HG03439 (cell line): ENCODE measurements at regions not wholly inside any gene's neighbourhood (a gene's known extent, or its start where the extent isn't known, plus 50 kb on each side); places are given as distances from the start of the nearest gene placed in this dataset.
"Not testable (repeated sequence)": the region's sequence is repeated elsewhere in the genome, so short reads cannot be mapped to it uniquely, and the experiment has no call there.

Source experiments
- ATAC-seq: cut with Tn5 transposase; IDR thresholded peaks from one replicate; pipeline ENCODE4 v1.9.1; 2021; ENCODE audit warnings: mild to moderate bottlenecking, moderate library complexity; ENCODE audit not compliant: unreplicated experiment

DNA sequence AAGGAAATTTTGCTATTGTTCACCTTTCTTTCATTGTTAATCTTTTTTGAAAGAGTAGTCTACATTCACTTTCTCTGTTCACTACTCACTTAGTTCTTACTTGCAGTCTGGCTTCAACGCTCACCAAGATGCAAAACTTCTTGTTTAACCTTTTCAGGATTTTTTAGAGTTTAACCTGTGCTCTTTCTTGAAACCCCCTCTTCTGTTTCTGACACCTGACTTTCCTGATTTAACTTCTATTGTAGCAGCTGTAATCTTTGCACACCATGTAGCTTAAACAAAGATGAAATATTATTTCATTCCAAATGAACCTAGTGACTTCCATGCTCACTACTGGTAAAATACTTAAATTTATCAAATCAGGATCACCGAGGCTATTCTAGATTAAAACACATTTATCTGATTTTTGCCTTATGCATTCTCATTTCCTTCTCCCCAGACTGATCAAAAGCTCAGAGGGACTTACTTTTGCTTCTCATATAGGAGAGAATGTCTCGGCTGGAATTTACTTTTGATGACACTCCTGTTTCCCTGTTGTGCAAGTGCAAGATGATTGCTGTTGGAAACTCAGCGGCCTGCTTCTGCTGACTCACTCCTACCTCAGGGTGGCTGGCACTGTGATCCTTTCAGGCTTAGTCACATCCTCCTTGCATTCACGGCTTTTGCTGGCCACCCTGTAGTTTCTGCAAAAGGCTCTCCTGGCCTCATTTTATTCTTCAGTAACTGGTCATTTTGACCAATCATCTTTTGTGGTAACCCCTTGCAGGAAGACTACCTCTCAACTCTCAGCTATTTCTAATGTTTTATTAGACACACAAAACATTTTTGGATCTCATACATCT, 109.3 kb upstream of the IFNE start:
- ATAC-seq, result no peak

- ATAC-seq, result no peak
These were observed 109.9 kb upstream of the IFNE start for GRCh38 chr9:21592063-21592338.

GRCh38 chr9:21597284-21597683, 115.2 kb upstream of the IFNE start:
- no peak for ATAC-seq

GRCh38 chr9:21598749-21599148, 116.6 kb upstream of the IFNE start:
- no peak for ATAC-seq

GRCh38 chr9:21605489-21605931, 123.4 kb upstream of the IFNE start:
- ATAC-seq, result no peak

GRCh38 chr9:21607576-21607975, 125.5 kb upstream of the IFNE start:
- no peak for ATAC-seq

DNA sequence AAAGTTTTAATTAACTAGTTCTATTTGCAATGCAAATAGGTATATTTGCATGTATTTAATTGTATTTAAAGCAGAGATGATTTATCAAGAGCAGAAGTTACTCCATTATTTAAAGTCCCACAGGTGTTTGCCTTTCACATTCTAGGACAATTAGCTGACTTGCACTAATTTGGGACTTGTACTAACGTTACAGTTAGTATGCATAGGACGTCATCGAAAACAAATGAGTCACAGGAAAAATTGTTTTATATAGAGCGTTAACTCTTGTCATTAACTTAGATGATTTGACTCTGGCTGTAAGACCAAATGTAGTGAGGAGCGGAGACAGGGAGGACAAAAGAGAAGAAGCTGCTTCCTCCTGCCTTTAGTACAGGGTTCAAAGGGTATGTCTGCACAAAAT, 126.1 kb upstream of the IFNE start:
- ATAC-seq, result no peak

DNA sequence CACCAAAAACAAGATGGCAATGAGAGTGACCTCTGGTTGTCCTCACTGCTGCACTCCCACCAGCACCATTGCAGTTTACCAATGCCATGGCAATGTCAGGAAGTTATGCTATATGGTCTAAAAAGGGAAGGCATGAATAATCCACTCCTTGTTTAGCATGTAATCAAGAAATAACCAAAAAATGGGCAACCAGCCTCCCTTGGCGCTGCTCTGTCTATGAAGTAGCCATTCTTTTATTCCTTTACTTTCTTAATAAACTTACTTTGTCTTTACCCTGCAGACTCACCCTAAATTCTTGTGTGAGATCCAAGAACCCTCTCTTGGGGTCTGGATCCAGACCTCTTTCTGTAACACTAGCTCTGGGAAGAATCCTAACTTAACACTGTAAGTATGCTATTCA, 127.4 kb upstream of the IFNE start:
- no peak for ATAC-seq

DNA sequence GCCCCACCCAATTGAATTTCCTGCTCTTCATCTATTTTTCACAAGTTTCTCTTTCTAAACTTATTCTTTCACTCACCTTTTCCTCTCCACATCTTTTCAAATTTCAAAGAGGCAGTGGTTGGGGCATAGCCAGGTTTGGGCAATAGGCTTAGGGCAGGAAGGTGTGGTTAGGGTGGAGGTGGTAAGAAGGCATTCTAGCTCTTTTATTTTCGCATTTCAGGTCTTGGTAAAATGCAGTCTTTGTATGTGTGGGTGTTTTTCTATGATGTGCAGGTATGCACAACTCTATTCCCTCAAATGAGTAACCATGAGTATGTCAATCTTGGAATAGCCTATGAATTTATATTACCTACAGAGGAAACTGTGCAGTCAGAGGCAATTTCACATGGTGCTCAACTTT, 129.8 kb upstream of the IFNE start:
- no peak for ATAC-seq

DNA sequence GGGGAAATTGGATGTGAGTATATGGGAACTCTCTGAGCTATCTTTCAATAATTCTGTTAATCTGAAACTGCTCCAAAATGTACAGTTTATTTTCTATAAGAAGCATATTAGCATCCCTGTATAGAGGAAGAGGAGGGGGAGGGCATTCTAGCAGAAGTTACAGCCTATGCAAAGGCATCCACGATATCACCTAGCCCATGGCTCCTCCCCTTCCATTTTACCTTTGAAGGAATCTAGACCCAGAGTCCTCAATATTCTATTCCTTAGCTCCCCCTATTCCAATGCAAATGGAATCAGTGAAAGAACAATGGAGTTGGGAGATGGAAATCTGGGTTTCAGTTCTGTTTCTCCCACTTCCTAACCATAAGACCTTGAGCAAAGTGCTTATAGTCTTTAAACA, 132.9 kb upstream of the IFNE start:
- ATAC-seq, result no peak

GRCh38 chr9:21615446-21615845, 133.3 kb upstream of the IFNE start:
- ATAC-seq, result no peak

GRCh38 chr9:21616082-21616778, 134.1 kb upstream of the IFNE start:
- no peak for ATAC-seq

- ATAC-seq, result no peak
These were observed 142.8 kb upstream of the IFNE start for GRCh38 chr9:21624675-21625644.

GRCh38 chr9:21626493-21626892, 144.4 kb upstream of the IFNE start:
- no peak for ATAC-seq

DNA sequence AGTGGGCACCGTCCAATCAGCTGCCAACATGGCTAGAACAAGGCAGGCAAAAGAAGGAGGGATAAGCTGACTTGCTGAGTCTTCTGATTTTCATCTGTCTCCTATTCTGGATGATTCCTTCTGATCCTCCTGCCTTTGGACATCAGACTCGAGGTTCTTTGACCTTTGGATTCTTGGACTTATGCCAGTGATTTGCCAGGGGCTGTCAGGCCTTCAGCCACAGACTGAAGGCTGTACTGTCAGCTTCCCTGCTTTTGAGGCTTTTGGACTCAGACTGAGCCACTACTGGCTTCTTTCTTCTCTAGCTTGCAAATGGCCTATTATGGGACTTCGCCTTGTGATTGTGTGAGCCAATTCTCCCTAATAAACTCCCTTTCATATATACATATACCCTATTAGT, 146.8 kb upstream of the IFNE start:
- ATAC-seq, result not testable (repeated sequence)

- no peak for ATAC-seq
These were observed 152.8 kb upstream of the IFNE start for GRCh38 chr9:21634951-21635350.

GRCh38 chr9:21638104-21638503, 156.0 kb upstream of the IFNE start:
- ATAC-seq, result no peak

GRCh38 chr9:21653091-21653490, 149.3 kb upstream of the MTAP start:
- no peak for ATAC-seq

DNA sequence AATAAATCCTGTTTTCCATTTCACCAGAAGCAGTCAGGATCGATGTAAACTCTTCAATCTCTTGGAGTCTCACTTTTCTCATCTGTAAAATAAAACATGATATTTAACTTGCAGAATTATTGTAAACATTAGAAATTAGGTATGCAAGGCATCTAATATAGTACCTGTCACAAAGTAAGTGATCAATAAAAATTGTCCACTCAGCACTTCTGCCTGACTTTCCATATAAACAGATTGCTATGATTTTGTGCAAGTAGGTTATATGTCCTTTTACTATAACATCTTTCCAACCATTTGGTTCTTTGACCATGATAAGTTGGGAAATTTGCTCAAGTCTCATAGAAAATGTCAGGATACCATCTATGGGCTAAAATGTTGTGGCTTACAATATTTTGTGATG, 148.8 kb upstream of the MTAP start:
- ATAC-seq, result no peak

DNA sequence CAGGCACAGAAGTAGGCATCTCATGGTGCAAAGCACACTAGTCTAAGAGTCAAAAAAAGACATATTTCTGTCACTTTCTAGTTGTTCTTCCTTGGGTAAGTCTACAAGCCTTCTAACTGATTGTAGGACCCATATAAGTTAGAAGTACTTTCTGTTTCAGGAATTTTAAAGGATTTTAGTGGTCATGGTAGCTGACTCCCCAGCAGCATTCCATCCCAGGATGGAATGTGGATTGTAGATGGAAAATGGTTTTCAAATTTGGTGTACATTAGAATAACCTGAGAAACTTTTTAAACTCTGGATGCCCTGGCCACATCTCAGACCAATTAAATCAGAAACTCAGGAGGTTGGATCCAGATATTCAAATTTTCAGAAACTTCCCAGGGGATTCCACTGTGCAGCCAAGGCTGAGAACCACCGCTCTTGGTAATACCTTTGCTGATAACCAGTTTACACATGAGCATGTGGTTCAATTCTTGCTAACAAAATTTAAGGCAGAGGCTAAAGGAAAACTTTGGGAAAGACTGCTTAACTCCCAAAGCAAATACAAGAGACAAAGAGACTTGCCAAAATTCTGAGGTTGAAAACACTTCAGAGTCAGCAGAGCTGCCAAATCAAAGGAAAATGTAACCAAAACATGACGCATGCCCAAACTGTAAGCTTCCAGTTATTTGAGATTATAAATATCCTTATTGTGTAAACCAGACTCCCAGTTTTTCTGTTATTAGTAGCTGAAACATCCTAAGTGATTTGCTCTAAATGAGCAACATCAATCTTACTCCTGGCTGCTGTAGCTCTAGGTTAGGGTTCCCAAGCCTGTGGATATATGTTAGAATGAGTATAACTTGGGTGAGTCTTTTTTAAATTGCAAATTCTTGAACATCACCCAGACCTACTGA, 145.4 kb upstream of the MTAP start:
- ATAC-seq, result no peak
